HCEC 1CT (cell line): ENCODE measurements at regions not wholly inside any gene's neighbourhood (a gene's known extent, or its start where the extent isn't known, plus 50 kb on each side); places are given as distances from the start of the nearest gene placed in this dataset.

Experiments
- DNase-seq: peaks from one replicate; pipeline ENCODE4 v3.0.0-alpha.2; 2017

- no peak for DNase-seq
These were observed 183.5 kb upstream of the GALNTL6 start for GRCh38 chr4:171629737-171630136.

DNA sequence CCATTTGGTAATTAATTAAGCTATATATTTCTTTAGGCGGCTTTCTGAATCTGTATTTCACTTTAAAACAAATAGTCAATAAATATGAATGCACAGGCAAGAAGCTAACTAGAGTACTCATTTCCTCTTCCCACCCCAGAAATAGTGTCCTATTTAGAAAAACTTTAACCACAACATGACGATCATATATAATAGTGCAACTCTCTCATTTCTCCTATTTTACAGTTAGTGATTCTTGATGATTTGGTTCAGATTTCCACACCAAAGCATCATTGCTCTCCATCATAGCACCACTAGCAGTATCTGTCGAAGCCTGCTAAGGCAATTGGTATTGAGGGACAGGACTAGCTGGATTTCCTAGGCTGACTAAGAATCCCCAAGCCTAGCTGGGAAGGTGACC, 184.0 kb upstream of the GALNTL6 start:
- no peak for DNase-seq

DNA sequence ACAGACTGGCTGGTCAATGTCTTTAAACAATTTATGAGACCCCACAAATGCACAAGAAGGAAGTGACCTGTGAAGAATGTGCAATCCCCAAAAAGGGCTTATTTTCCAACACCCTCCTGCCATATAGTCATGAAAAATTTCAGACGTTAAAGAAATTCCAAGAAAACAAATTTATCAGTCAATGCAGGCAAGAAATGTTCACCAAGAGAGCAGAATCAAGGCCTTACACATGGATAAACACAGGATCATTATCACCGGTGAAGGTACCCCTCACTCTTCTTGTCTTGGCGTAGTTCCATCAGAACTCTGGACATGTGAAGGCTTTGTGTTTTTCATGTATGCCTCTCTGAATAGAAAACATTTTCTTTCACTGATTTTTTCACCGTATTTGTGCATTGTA, 186.7 kb upstream of the GALNTL6 start:
- no peak for DNase-seq

DNA sequence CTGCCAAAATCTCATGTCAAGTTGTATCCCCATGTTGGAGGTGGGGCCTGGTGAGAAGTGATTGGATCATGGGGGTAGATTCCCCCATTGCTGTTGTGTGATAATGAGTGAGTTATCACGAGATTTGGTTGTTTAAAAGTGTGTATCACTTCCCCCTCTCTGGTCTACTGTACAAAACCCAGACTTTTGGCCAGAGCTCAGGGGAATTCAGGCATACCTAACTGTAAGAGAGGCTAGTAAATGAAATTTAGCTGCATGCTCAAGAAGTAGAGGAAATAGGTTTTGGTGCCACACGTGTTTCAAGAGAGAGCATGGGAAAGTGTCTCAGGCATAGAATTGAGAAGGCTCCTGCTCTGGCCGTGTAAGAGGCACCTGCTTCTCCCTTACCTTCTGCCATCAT, 190.5 kb upstream of the GALNTL6 start:
- no peak for DNase-seq

DNA sequence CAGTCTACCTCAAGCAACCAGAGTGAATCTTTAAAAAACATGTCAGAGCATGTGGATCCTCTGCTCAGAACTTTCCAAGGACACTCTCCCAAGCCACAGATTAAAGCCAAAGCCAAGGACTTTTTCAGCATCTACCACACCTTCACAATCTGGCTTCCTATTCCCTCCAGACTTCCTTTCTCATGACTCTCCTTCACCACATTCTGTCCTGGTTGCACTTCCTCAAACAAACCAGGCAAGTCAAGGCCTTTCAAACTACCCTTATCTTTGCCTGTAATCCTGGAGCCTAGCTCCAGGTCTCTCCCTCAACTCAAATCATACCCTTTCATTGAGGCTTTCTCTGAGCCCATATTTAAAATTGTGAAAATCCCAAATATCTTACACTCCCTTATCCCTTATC, 191.6 kb upstream of the GALNTL6 start:
- DNase-seq: no peak

GRCh38 chr4:171612907-171613306, 200.3 kb upstream of the GALNTL6 start:
- no peak for DNase-seq

GRCh38 chr4:171602638-171603355, 210.4 kb upstream of the GALNTL6 start:
- no peak for DNase-seq

GRCh38 chr4:171601091-171601490, 212.1 kb upstream of the GALNTL6 start:
- DNase-seq: no peak

- DNase-seq: no peak
These were observed 213.6 kb upstream of the GALNTL6 start for GRCh38 chr4:171599628-171600027.

DNA sequence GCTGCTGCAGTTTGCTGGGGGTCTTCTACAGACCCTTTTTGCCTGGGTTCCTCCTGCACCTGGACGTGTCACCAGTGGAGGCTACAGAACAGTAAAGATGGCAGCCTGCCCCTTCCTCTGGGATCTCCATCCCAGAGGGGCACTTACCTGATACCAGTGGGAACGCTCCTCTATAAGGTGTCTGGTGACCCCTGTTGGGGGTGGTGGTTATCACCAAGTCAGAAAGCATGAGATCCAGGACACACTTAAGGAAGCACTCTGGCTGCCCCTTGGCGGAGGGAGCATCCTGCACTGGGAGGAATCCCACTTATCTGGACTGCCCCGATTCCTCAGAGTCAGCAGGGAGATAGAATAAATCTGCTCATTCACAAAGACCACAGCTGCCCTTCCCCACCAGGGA, 218.9 kb upstream of the GALNTL6 start:
- no peak for DNase-seq

DNA sequence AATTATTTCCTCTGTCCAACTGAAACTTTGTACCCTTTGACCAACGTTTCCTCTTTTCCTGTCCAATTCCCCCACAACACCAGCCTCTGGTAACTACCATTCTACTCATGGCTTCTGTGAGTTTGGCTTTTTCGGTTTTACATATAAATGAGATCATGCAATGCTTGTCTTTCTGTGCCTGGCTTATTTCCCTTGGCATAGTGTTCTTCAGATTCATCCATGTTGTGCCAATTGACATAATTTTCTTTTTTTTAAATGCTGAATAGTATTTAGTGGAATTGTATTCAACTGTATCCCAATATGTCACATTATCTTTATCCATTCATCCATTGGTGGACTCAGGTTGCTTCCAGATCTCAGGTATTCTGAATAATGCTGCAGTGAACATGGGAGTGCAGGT, 222.5 kb upstream of the GALNTL6 start:
- DNase-seq: no peak

DNA sequence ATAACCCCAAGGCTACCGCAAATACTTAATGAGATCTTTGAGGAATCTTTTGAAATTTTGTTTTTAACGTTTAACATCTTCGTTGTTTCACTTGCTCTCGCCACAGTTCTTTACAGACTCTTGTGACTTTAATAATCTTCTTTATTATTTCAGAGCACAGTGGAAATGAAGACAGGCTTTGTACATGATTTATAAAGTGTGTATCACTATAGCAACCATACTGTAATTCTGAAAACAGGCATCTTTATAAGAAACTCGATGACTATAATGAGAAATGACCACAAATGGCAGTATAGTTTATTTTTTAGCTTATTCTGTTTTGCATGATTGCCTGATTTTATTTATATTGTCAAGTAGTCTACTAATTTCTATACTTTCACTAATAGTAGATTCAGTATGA, 224.4 kb upstream of the GALNTL6 start:
- DNase-seq: no peak

DNA sequence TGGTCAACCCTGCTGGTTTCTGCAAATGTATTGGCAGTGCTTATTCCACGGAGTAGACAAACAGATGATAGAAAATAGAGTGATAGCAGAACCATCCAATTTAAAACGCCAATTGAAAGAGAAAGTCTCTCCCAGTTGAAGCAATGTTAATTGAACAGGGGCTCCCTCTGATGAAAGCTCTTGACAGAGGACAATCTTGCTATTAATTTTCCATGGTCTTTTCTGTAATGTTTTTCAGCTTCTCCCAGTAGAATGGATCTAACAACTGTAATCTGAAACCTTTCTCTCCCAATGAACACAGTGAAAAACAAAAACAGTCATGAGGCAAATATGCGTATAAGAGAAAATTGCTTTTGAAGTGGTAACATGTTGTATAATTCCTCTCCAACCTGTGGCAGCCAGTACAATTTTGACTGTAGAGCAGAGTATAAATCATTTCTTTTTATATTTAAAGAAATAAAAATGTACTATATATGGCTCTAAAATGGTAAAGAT, 225.1 kb upstream of the GALNTL6 start:
- DNase-seq: no peak

- DNase-seq: no peak
These were observed 229.4 kb upstream of the GALNTL6 start for GRCh38 chr4:171583790-171584189.

DNA sequence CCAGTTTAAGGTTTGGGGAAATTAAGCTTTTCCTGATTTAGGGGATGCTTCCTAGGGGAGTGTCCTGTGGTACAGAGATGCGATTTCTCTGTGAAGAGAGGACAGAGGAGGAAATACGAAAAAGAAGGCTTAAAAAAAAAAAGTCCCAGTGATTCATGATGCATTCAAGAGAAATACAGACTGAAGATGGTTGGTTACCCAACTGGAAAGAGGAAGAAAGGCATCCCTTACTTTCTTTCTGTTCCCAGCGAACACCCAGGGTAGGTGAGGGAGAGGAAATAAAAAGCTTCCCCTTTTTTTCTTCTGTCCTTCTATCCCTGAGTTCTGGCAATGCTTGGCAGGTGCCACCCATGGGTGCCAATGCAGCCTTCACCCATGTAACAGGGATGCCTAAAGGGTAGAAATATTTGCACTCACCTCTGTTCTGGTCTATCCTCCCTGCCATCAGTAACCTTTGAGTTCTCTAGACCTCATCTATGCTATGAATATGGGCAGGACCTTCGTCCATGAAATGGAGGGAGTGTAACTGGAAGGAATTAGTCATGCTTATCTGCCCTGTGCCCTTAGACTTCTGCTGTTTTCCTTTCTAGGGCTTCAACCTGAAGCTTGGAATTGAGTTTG, 230.1 kb upstream of the GALNTL6 start:
- no peak for DNase-seq

GRCh38 chr4:171573181-171573580, 240.0 kb upstream of the GALNTL6 start:
- no peak for DNase-seq

GRCh38 chr4:171565130-171565788, 247.9 kb upstream of the GALNTL6 start:
- DNase-seq: no peak

- no peak for DNase-seq
These were observed 251.8 kb upstream of the GALNTL6 start for GRCh38 chr4:171561419-171561818.

GRCh38 chr4:171553961-171554360, 259.2 kb upstream of the GALNTL6 start:
- no peak for DNase-seq

GRCh38 chr4:171542640-171543039, 270.6 kb upstream of the GALNTL6 start:
- DNase-seq: no peak

DNA sequence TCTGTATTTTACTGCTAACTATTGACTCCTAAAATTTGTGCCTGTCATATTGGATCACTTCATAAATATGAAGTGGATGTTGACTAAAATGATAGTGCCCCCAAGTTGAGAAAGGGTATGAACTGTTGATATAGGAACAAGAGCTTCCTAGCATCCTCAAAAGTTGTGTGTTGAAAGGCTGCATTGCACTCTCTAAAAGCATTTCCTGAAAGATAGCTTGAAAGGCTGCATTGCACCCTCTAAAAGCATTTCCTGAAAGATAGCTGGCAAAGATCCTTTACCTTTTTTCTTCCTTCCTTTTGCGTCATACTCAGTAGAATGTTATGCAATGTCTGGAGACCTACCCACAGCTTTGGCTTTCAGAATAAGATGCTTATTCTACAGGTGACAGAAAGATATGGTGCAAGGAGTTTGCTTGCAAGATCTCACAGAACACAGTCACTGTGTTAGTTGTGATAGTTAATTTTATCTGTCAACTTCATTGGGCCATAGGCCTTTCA, 274.6 kb upstream of the GALNTL6 start:
- no peak for DNase-seq

DNA sequence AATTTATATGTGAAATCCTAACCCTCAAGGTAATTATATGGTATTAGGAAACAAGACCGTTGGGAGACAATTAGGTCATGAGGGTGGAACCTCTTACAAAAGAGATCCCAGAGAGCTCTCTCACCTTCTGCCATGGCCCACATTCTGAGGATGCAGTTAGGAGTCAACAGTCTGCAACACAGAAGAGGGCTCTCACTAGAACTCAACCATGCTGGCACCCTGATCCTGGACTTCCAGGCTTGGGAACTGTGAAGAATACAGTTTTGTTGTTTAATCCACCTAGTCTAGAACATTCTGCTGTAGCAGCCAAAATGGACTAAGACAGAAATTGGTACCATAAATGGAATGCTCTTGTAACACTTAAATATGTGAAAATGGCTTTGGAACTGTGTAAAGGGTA, 278.8 kb upstream of the GALNTL6 start:
- no peak for DNase-seq

DNA sequence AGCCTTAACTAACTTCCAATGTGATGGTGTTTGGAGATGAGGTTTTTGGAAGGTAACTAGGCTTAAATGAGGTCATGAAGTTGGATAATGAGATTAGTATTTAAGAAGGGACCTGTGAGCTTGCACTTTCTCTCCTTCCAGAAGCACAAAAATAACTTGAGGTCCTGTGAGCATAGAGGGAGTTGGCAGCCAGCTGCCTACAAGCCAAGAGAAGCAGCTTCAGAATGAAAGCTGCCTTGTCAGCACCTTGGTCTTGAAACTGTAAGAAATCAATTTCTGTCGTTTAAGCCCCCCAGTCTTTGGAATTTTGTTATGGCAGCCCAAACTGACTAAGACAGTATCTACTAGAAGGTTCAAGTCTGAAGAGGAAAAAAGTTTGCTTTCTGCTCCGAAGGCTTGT, 280.2 kb upstream of the GALNTL6 start:
- DNase-seq: no peak

GRCh38 chr4:171524903-171525302, 288.3 kb upstream of the GALNTL6 start:
- DNase-seq: no peak
